ENCODE measurements at regions not wholly inside any gene's neighbourhood (a gene's known extent, or its start where the extent isn't known, plus 50 kb on each side); places are given as distances from the start of the nearest gene placed in this dataset.
"Not testable (repeated sequence)": the region's sequence is repeated elsewhere in the genome, so short reads cannot be mapped to it uniquely, and the experiment has no call there.

DNA sequence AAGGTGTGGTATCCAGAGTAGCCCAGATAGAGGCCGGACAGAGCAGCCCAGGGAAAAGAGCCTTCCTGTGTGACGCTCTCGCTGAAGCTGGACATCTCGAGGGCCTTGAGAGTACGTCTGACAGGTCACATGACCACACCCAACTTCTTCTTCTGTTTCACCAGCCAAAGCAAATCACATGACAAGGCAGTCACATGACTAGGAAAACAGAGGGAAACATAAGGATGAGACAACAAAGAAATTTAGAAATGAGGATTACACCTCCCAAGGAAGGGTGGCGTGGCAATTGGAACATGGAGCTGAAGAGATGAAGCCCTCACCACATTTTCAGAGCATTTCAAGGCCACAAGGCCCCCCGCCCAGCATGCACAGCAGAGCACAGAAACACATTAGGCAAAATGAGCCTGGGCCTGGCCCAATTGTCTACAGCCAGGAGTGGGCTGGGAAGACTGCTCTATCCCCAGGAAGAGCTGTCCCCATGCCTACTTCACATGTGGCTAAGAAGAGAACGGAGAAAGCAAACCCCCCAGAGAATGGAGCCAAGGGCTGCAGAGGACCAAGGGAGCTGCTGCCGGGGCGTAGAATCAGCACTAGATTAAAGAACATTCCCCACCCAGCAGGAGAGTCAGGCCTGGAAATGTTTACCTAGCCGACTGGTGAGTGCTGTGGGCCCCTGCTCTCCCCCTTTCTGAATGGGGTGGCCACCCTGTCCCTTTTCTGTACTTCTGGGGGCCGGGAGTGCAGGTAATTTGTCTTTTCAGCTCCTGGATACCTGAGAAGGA is 305.1 kb downstream of the NPHP4 start:
- Histone ChIP-seq H3K9me3 (replicated peaks) (no peaks in the 10 kb centered on the region), H3K27ac (no peak overlapping the region), H3K36me3 (no peaks in the 10 kb centered on the region), H3K27me3 (peaks cover 57% of the 10 kb centered on the region), H3K4me3 (no peak overlapping the region), H3K4me1 (no peaks in the 10 kb centered on the region)
- no peak for DNase-seq

DNA sequence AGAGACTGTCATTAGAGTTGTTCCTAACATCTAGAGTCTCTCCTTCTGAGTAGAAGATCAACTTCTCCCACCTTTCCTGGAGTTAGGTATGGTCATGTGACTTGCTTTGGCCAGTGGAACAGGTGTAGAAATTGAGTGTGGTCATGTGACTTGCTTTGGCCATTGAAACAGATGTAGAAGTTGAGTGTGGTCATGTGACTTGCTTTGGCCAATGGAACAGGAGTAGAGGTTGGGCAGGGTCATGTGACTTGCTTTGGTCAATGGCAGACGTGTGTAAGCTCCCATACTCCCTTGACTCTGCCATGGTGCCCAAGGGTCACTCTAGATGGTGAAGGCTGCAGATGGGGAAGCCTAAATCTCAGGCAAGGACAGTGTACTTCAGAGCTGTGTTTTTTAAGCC is 306.0 kb downstream of the NPHP4 start:
- no peak overlapping the region for H3K27ac ChIP-seq
- peaks cover 53% of the 10 kb centered on the region for H3K27me3 ChIP-seq
- no peaks in the 10 kb centered on the region for H3K36me3 ChIP-seq
- no peak overlapping the region for H3K4me3 ChIP-seq
- DNase-seq, result no peak
- no peaks in the 10 kb centered on the region for H3K9me3 ChIP-seq (replicated peaks)
- no peaks in the 10 kb centered on the region for H3K4me1 ChIP-seq

DNA sequence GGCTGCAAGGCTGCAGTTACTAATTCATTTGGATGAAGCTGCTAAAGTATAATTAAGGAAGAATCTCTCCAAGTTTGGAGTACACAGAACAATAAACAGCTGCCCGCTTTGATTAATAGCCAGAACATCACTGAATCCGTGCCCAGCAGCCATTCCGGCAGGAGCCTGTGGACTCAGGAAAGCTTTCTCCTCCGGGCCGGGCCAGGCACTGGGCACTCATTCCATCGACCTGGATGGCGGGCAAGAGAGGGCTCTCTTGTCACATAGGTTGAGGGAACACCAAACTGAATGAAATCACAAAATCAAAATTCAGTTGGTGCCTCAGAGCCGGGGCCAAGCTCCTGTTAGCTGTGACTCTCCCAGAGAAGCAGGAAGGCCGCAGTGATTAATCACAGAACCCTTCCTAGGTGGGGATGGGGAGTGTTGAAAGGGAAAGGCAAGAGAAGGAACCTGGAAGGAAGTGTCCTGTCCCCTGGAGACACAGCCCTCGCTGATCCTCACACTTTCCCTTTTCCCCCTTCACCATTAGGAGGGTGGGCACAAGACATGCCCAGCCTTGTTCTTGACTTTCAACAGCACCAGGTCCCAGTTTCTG is 306.7 kb downstream of the NPHP4 start:
- peaks cover 55% of the 10 kb centered on the region for H3K27me3 ChIP-seq
- H3K9me3 ChIP-seq (replicated peaks), result no peaks in the 10 kb centered on the region
- H3K4me1 ChIP-seq, result no peaks in the 10 kb centered on the region
- no peak overlapping the region for H3K4me3 ChIP-seq
- DNase-seq, result no peak
- H3K27ac ChIP-seq, result no peak overlapping the region
- H3K36me3 ChIP-seq, result no peaks in the 10 kb centered on the region

DNA sequence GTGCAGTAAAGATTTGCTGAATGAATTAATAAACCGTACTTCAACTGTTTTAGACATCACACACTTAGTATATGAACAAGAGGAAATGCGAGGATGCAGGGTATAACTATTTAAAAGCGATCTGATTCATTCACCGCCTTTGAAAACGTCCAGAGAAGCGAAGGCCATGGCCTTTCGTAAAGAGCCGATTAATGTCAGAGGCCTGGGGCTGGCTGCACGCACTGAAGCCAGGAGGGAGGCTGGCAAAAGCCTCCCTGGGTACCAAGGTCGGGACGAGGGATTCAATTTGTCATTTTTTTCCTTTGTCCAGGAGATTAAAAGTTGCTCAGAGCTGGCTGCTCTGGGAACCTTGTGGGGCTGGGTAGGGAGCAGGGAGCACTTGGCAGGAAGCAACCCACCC is 307.4 kb downstream of the NPHP4 start:
- Histone ChIP-seq H3K9me3 (replicated peaks) (no peaks in the 10 kb centered on the region; the same call in 1 of the 2 replicates), H3K4me1 (no peaks in the 10 kb centered on the region), H3K27me3 (peaks cover 48% of the 10 kb centered on the region), H3K4me3 (no peak overlapping the region), H3K27ac (no peak overlapping the region), H3K36me3 (no peaks in the 10 kb centered on the region)
- DNase-seq, result no peak

DNA sequence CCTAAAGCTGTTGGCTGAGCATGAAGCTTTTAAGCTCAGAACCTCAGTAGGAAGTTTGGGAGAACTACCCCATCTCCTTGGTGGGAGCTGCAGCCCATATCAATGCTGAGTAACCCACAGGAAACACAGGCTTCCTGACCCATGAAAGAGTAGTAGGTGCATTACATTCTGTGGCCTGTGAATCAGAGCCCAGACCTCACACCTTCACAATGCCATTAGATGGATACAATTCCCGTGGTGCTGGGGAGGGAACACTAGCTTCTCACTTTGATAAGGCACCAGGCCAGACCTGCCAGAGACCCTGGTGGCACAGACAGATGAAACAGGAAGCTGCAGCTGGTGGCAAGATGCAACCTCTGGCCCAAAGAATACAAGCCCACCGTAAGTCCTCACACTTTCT is 308.8 kb downstream of the NPHP4 start:
- Histone ChIP-seq H3K36me3 (no peaks in the 10 kb centered on the region), H3K9me3 (replicated peaks) (no peaks in the 10 kb centered on the region; the same call in 1 of the 2 replicates), H3K4me3 (no peak overlapping the region), H3K27ac (no peak overlapping the region), H3K4me1 (no peaks in the 10 kb centered on the region), H3K27me3 (peaks cover 38% of the 10 kb centered on the region)
- DNase-seq, result no peak

DNA sequence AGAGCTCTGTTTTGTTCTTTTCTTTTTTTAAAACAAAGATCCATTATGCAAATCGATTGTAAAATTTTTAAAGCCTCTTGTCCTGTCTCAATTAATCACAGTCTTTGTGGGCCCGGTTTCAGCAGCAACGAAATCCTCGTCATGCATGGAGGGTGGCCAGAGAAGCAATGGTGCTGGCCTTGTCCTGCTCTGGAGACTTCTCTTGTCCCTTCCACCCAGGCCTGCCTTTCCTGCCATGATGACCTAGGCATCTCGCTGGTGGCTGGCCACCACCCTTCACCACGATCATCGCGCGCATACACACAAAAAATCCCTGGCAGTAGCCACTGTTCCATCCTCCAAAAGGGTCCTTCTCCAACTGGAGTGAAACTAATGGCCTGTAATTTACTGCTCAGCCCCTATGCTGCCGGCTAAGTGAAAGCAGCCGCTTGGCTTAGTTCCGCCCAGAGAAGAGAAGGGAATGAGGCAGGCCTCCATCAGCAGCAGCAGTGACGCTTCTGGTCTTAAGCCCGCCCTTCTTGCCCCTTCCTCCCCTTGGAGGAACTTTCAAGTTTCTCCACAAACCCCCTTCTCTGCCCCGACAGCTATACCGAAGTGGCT is 309.5 kb downstream of the NPHP4 start:
- Histone ChIP-seq H3K4me3 (no peak overlapping the region), H3K4me1 (no peaks in the 10 kb centered on the region), H3K27ac (no peak overlapping the region), H3K27me3 (peaks cover 37% of the 10 kb centered on the region), H3K9me3 (replicated peaks) (no peaks in the 10 kb centered on the region; the same call in 1 of the 2 replicates), H3K36me3 (no peaks in the 10 kb centered on the region)
- no peak for DNase-seq

DNA sequence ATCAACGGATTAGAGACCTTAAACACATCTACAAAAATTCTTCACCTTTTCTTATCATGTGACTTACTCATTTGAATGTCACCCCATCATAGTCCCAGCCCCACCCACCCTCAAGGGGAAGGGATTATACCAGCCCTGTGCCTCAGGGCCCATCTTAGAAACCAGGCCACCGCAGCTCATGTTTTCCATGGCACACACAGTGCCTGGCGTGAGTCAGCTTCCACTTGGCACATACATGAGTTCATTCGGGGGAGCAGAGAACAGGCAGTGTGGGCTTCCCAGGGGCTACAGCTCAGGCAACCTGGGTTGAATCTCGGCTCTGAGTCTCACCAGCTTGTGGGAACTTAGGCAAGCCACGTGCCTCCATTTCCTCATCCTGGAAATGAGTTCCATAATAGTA is 310.6 kb downstream of the NPHP4 start:
- Histone ChIP-seq H3K4me1 (no peaks in the 10 kb centered on the region), H3K27me3 (peaks cover 37% of the 10 kb centered on the region), H3K4me3 (no peak overlapping the region), H3K9me3 (replicated peaks) (peaks cover 4% of the 10 kb centered on the region; the same call in 1 of the 2 replicates), H3K36me3 (no peaks in the 10 kb centered on the region), H3K27ac (no peak overlapping the region)
- no peak for DNase-seq

DNA sequence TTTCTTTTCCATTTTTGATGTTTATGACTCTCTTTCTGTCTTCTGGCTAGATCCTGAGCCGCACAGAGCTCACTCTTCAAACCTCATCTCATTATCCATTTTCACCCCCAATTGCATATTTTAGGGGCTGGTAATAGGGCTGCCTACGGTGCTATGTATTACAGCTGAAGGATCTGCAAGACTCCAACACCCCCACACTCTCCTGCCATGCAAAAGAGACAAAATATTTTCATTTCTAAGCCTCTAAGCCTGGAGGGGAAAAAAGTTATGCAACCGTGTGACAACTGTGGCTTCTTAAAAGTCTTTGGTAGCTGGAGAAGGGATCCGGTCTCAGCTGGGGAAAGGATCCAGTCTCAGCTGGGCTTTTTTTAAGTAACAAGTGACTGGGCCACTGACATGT is 311.6 kb downstream of the NPHP4 start:
- Histone ChIP-seq H3K4me1 (no peaks in the 10 kb centered on the region), H3K4me3 (no peak overlapping the region), H3K36me3 (no peaks in the 10 kb centered on the region), H3K27me3 (peaks cover 28% of the 10 kb centered on the region), H3K27ac (no peak overlapping the region), H3K9me3 (replicated peaks) (peaks cover 4% of the 10 kb centered on the region; the same call in 1 of the 2 replicates)
- DNase-seq, result no peak

DNA sequence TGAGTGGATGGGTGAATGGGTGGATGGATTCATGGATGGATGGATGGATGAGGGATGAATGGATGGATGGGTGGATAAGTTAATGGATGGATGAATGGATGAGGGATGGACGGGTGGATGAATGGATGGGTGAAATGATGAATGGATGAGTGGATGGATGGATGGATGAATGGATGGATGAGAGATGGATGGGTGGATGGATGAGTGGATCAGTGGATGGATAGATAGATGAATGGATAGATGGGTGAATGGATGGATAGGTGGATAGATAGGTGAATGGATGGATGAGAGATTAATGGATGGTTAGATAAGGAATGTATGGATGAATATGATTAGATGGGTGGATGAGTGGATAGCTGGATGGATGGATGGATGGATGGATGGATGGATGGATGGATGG is 313.5 kb downstream of the NPHP4 start:
- Histone ChIP-seq H3K36me3 (no peaks in the 10 kb centered on the region), H3K4me1 (no peaks in the 10 kb centered on the region), H3K9me3 (replicated peaks) (peaks cover 4% of the 10 kb centered on the region; the same call in 1 of the 2 replicates), H3K27me3 (peaks cover 15% of the 10 kb centered on the region), H3K27ac (no peak overlapping the region), H3K4me3 (no peak overlapping the region)
- DNase-seq, result no peak

DNA sequence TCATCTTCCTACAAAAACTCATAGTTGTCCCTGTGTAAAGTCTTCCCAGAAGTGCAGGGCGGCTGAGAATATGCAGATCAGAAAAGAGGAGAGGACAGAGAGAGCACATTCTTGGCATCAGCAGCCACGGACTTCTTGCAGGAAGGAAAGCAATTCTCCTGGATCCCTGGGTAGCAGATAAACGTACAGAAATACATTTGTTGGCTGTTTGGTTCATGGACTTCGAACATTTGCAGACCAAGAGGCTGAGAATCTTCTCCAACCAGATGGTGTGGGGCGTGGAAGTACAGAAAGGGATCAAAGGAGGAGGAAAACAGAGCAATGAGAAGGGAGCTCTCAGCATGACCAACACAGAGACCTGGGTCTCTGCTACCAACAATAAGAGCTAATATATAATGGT is 319.9 kb downstream of the NPHP4 start:
- H3K9me3 ChIP-seq (replicated peaks); H3K27ac ChIP-seq; H3K4me3 ChIP-seq; H3K27me3 ChIP-seq; H3K4me1 ChIP-seq; H3K36me3 ChIP-seq; DNase-seq: not testable (repeated sequence)

DNA sequence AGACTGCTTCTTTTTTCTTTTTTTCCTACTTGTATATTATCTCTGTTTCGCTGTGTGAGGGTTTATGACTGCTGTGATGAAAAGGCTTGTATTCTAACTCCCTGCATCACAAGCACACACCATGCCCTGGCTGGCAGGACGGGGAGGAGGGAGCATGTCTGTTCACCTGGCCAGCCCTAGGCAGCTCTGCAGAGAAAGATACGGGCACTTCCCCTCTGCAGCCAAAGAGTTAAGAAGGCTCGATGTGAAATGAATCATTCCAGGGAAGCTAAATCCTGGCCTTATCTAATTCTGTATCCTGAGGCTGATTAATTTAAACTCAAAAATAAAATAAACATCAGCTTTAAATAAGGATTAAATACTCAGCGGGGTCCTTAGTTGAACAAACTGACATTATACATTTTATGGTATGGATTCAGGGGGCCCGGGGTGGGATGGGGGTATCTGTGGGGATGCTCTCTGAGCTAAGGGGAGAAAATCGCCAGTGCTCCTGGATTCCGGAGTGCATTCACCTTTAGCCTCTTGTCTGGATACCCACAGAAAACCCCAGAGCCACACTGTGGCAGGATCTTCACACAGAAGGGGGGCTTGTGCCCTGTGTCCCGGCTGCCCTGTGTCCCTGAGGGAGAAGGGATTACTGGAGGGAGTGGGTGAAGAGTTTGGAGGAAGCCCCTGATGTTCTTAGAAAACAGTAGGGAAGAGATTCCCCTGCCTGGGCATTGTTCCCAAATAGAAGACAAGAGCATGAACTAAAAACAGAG is 321.5 kb downstream of the NPHP4 start:
- Histone ChIP-seq H3K4me1 (no peaks in the 10 kb centered on the region), H3K27ac (no peak overlapping the region), H3K36me3 (no peaks in the 10 kb centered on the region), H3K9me3 (replicated peaks) (no peaks in the 10 kb centered on the region), H3K27me3 (no peaks in the 10 kb centered on the region), H3K4me3 (no peak overlapping the region)
- DNase-seq, result no peak

DNA sequence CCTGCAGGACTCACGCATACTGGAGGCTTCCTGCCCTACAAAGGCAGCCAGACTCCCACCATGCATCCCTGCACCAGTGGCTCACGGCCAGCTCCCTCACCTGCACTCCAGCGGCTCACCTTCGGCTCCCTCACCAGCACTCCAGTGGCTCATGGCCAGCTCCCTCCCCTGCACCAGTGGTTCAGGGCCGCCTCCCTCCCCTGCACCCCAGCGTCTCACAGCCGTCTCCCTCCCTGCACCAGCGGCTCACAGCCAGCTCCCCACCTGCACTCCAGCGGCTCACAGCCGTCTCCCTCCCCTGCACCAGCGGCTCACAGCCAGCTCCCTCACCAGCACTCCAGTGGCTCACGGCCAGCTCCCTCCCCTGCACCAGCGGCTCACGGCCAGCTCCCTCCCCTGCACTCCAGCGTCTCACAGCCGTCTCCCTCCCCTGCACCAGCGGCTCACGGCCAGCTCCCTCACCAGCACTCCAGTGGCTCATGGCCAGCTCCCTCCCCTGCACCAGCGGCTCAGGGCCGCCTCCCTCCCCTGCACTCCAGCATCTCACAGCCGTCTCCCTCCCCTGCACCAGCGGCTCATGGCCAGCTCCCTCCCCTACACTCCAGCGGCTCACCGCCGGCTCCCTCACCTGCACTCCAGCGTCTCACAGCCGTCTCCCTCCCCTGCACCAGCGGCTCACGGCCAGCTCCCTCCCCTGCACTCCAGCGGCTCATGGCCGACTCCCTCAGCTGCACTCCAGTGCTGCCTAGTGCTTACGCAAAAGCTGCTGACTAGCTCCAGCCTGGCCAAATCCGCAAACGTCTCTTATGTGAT is 324.5 kb downstream of the NPHP4 start:
- no peak overlapping the region for H3K4me3 ChIP-seq
- no peaks in the 10 kb centered on the region for H3K9me3 ChIP-seq (replicated peaks)
- no peaks in the 10 kb centered on the region for H3K36me3 ChIP-seq
- no peaks in the 10 kb centered on the region for H3K4me1 ChIP-seq
- H3K27me3 ChIP-seq, result no peaks in the 10 kb centered on the region; the same call in 1 of the 2 replicates
- H3K27ac ChIP-seq, result no peak overlapping the region
- no peak for DNase-seq

DNA sequence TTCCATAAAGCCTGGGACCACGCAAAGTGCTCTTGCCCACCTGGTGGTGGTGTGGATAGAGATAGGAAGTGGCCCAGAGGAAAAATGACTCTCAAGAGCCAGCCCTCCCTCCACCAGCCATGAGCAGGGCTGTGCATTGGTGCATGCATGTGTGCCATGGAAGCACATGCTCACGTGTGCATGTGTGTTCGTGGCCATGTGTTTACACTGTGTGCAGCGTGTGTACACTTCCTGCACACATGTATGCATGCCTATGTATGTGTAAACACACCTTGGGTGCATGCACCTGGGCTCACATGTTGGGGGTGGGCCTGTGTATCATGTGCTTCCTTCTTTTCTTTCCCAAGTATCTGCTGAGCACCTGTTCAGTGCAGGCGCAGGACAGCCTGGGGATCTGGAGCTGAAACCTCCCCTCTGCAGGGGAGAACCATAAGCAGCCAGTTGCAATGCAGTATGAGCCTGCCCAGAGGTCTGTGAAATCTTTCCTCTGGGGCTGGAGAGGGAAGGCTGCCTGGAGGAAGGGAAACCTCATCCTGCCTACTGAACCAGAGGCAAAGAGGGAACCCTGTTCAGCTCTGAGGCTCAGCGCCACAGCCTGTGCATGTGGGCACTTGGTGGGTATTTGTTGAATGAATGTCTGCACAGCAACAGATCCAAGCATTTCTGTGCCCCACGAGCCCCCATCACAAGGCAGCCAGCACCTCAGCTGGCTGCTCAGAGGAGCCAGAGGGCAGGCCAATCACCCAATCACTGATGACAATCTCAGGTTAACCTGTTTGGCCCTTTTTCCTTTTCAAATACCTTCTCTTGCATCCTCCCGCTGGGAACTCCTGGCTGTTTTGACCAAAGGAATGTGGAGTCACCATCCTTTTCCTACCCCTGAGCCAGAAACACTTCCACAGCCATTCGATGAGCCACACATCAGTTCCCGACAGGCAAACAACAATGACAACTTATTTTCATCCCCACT is 327.0 kb downstream of the NPHP4 start:
- Histone ChIP-seq H3K9me3 (replicated peaks) (no peaks in the 10 kb centered on the region), H3K4me3 (no peak overlapping the region), H3K36me3 (no peaks in the 10 kb centered on the region), H3K27me3 (peaks cover 14% of the 10 kb centered on the region; the same call in 1 of the 2 replicates), H3K4me1 (no peaks in the 10 kb centered on the region), H3K27ac (no peak overlapping the region)
- no peak for DNase-seq
